A673 (cell line): ENCODE measurements at regions not wholly inside any gene's neighbourhood (a gene's known extent, or its start where the extent isn't known, plus 50 kb on each side); places are given as distances from the start of the nearest gene placed in this dataset.
A peak's percentile ranks its signal among the peaks of the same experiment; 100 is the strongest.

Experiments used
- BruUV-seq: library from RNA; stranded (reverse); fragments of 400-500 nt; replicated peaks from 2 replicates; lab custom pipeline; 2021; lab: Mats Ljungman, UMichigan
- CTCF ChIA-PET: fragments of 300-600 bp; sonication (Branson Sonifier 250); formaldehyde crosslinking; loops from one replicate; lab custom pipeline; 2022; ENCODE audit warnings: antibody characterized with exemption; lab: Charles Lee
- POLR2A ChIA-PET: fragments of 300-600 bp; sonication (Branson Sonifier 250); formaldehyde crosslinking; loops from one replicate; lab custom pipeline; 2022; ENCODE audit warnings: antibody characterized with exemption; ENCODE audit not compliant: low non-redundant PET; lab: Charles Lee
- DNase-seq: peaks from one replicate; pipeline ENCODE4 v3.0.0-alpha.2; 2015; ENCODE audit warnings: low spot score
- H3K27ac ChIP-seq: fragments of 200-600 bp; sonication (generic); 2 replicates; pipeline ENCODE4 v1.5.1; 2016; ENCODE audit warnings: mixed run types, low read depth, mild to moderate bottlenecking, mixed read lengths, antibody characterized with exemption, low read length; ENCODE audit not compliant: poor library complexity, severe bottlenecking
- H3K27me3 ChIP-seq: fragments of 200-600 bp; sonication (generic); replicated peaks from 2 replicates; pipeline ENCODE4 v1.6.1; 2017; ENCODE audit warnings: mixed run types, low read depth, mild to moderate bottlenecking, mixed read lengths, antibody characterized with exemption, low read length; ENCODE audit not compliant: insufficient read depth, poor library complexity
- H3K36me3 ChIP-seq: fragments of 200-600 bp; sonication (generic); 2 replicates; pipeline ENCODE4 v1.6.1; 2016; ENCODE audit warnings: mixed run types, mild to moderate bottlenecking, mixed read lengths, antibody characterized with exemption, low read length; ENCODE audit not compliant: insufficient read depth, poor library complexity, severe bottlenecking
- H3K4me1 ChIP-seq: fragments of 200-600 bp; sonication (generic); 2 replicates; pipeline ENCODE4 v1.6.1; 2017; ENCODE audit warnings: mixed run types, mild to moderate bottlenecking, mixed read lengths, antibody characterized with exemption, low read length; ENCODE audit not compliant: insufficient read depth, poor library complexity, severe bottlenecking
- H3K4me3 ChIP-seq: fragments of 200-600 bp; sonication (generic); 2 replicates; pipeline ENCODE4 v1.5.1; 2016; ENCODE audit warnings: low read depth, mixed run types, mild to moderate bottlenecking, mixed read lengths, low read length; ENCODE audit not compliant: poor library complexity, severe bottlenecking
- H3K9me3 ChIP-seq: fragments of 200-600 bp; sonication (generic); 2 replicates; pipeline ENCODE4 v1.6.1; 2016; ENCODE audit warnings: mixed run types, low read depth, mild to moderate bottlenecking, mixed read lengths, antibody characterized with exemption, low read length; ENCODE audit not compliant: poor library complexity, severe bottlenecking
- CTCF ChIP-seq: fragments of 300-800, 200-600 bp; sonication (generic); conservative IDR thresholded peaks from 2 replicates; pipeline ENCODE4 v1.5.1; 2017; ENCODE audit warnings: low read depth, mild to moderate bottlenecking, antibody characterized with exemption, low read length, moderate library complexity, mixed read lengths
- EZH2 ChIP-seq: fragments of 200-600 bp; sonication (generic); IDR thresholded peaks from 2 replicates; pipeline ENCODE4 v1.6.1; 2017; ENCODE audit warnings: borderline replicate concordance, low read depth, mild to moderate bottlenecking, mixed read lengths, antibody characterized with exemption, low read length; ENCODE audit not compliant: poor library complexity, severe bottlenecking
- intact Hi-C: fragments of 100-400 bp; cut with micrococcal nuclease; formaldehyde crosslinking; loops from one replicate; pipeline ENCODE4 v1.10.0; 2022; ENCODE audit not compliant: unreplicated experiment

GRCh38 chr12:30323008-30323407 lies 372.7 kb downstream of the IPO8 start:
- no TSS peak for BruUV-seq
- H3K4me3 ChIP-seq, result no peak overlapping the region
- ChIA-PET POLR2A (no interaction called here), CTCF (no interaction called here)
- TF ChIP-seq CTCF (peak; percentile 40), EZH2 (no peak)
- no peaks in the 10 kb centered on the region for H3K4me1 ChIP-seq
- H3K36me3 ChIP-seq, result no peaks in the 10 kb centered on the region
- no peak overlapping the region for H3K27ac ChIP-seq
- no peaks in the 10 kb centered on the region for H3K9me3 ChIP-seq
- DNase-seq, result no peak
- no peaks in the 10 kb centered on the region for H3K27me3 ChIP-seq
- intact Hi-C loops, result no loop called here

GRCh38 chr12:30320561-30320960 lies 375.1 kb downstream of the IPO8 start:
- no peak for TF ChIP-seq EZH2
- TF ChIP-seq CTCF, result no peak
- POLR2A ChIA-PET, result no interaction called here
- H3K36me3 ChIP-seq, result no peaks in the 10 kb centered on the region
- H3K9me3 ChIP-seq, result no peaks in the 10 kb centered on the region
- intact Hi-C loops, result no loop called here
- no TSS peak for BruUV-seq
- no peak overlapping the region for H3K27ac ChIP-seq
- no peaks in the 10 kb centered on the region for H3K4me1 ChIP-seq
- H3K4me3 ChIP-seq, result no peak overlapping the region
- no peak for DNase-seq
- CTCF ChIA-PET, result no interaction called here
- no peaks in the 10 kb centered on the region for H3K27me3 ChIP-seq

- DNase-seq, result no peak
- Histone ChIP-seq H3K27me3 (peaks cover 5% of the 10 kb centered on the region), H3K27ac (no peak overlapping the region), H3K9me3 (no peaks in the 10 kb centered on the region), H3K36me3 (no peaks in the 10 kb centered on the region), H3K4me1 (no peaks in the 10 kb centered on the region), H3K4me3 (no peak overlapping the region)
- no peak for TF ChIP-seq CTCF
- TF ChIP-seq EZH2, result no peak
- CTCF ChIA-PET, result no interaction called here
- BruUV-seq, result no TSS peak
- POLR2A ChIA-PET, result no interaction called here
- intact Hi-C loops, result no loop called here
Observed at GRCh38 chr12:30314506-30315100, 381.1 kb downstream of the IPO8 start.
